GM06990 (cell line): ENCODE measurements at regions not wholly inside any gene's neighbourhood (a gene's known extent, or its start where the extent isn't known, plus 50 kb on each side); places are given as distances from the start of the nearest gene placed in this dataset.

Experiments used
- DNase-seq: peaks from one replicate; pipeline ENCODE4 v3.0.0-alpha.2; 2011; ENCODE audit not compliant: insufficient read length; ENCODE audit errors: extremely low read depth
- H3K27me3 ChIP-seq: replicated peaks from 2 replicates; pipeline ENCODE4 v1.6.0; 2011; ENCODE audit warnings: low read length; ENCODE audit not compliant: control insufficient read depth, insufficient read depth
- H3K36me3 ChIP-seq: 2 replicates; pipeline ENCODE4 v1.5.1; 2011; ENCODE audit warnings: low read length; ENCODE audit not compliant: control insufficient read depth, insufficient read depth
- H3K4me3 ChIP-seq: replicated peaks from 2 replicates; pipeline ENCODE4 v1.5.1; 2011; ENCODE audit warnings: low read depth, mild to moderate bottlenecking, control low read depth, low read length
- TF ChIP-seq, protein P1 (sequence below): IDR thresholded peaks from 2 replicates; pipeline ENCODE4 v1.5.1; 2011; ENCODE audit warnings: low read length, control low read depth, mild to moderate bottlenecking, inconsistent platforms; ENCODE audit not compliant: insufficient read depth, poor library complexity, severe bottlenecking

DNA sequence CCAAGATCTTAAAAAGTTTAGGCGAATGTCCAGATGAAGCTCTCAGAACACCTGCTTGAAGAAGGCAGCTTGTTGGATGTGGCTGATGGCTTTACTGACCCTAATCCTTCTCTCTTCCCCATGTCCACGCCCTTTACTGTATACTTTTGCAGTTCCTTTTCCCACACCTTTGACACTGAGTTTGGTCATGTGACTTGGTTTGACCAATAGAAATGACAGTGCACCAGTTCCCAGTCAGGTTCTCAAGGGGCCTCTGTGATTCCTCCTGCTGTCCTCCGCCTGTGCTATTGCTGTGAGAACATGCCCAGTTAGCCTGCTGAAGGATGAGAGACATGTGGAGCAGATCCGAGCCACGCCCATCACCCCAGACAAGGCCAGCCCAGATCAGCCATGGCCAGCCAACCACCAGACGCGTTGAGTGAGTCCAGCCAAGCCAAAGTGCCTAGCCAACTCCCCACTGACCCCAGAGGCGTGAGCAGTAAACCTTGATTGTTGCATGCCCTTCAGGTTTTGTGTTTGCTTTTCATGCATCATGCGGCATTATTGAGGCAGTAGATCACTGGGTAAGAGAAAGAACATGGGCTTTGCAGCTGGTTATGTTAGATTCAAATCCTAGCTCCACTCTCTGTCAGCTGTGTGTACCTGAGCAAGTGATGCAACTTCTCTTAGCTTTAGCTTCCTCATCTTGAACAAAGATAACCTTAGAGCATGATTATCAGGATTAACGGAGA is 258.0 kb upstream of the SIX2 start:
- TF ChIP-seq, protein P1, sequence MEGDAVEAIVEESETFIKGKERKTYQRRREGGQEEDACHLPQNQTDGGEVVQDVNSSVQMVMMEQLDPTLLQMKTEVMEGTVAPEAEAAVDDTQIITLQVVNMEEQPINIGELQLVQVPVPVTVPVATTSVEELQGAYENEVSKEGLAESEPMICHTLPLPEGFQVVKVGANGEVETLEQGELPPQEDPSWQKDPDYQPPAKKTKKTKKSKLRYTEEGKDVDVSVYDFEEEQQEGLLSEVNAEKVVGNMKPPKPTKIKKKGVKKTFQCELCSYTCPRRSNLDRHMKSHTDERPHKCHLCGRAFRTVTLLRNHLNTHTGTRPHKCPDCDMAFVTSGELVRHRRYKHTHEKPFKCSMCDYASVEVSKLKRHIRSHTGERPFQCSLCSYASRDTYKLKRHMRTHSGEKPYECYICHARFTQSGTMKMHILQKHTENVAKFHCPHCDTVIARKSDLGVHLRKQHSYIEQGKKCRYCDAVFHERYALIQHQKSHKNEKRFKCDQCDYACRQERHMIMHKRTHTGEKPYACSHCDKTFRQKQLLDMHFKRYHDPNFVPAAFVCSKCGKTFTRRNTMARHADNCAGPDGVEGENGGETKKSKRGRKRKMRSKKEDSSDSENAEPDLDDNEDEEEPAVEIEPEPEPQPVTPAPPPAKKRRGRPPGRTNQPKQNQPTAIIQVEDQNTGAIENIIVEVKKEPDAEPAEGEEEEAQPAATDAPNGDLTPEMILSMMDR, result no peak
- no peak overlapping the region for H3K4me3 ChIP-seq
- H3K27me3 ChIP-seq, result peaks cover 3% of the 10 kb centered on the region
- H3K36me3 ChIP-seq, result no peaks in the 10 kb centered on the region
- no peak for DNase-seq

DNA sequence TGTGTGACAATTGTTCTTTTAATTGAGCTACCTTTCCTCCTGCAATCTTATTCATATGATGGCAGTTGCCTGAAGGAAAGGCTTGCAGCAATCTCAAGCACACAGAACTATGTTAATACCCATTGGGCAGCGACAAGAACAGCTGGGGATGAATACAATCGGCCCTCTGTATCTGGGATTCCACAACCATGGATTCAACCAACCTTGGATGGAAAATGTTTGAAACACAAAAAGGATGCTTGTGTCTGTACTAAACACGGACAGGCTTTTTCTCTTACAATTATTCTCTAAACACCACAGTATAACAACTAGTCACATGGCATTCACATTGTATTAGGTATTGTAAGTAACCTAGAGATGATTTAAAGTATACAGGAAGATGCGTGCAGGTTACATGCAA is 256.1 kb upstream of the SIX2 start:
- TF ChIP-seq, protein P1, result no peak

DNA sequence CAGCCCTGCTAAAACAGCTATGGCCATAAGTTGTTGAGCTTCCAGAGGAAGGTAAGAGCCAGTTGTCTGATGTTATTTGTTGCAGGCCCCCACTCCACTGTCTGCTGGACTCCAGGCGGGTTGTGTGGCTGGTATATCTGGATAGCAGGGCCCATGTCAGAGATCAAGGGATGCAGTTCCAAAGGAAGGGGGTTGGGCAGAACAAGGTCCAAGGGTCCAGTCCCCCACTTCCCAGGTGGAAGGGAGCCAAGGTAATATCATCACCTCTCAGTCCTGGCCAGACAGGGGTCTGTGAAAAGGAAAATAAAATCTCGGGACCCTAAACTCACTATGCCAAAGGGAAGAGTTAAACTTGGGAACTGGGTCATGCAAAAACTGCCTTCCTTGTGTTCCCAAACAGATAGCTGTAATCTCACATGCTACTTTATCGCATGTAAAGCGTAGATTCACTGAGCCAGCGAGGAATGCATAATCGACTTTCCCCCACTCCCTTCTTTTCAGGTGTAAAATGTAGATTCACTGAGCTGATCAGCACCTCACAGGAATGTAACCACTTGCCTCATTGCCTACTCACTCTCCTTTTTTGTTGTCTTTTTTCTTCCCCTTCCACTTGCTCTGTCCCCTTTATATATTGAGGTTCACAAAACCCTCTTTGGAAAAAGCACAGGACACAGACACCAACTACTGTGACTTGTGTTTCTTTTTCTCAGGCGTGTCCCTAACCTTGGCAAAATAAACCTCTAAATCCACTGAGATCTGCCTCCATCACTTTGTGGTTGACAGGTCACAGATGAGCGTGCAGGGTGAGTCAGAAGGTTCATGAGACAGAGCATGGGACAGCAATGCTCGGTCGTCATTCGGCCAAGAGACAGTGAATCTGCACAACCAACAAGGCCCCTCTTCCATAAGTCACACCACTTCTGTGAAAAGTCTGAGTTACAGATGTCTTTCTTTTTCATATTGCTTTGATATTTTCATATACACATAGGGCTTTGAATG is 255.3 kb upstream of the SIX2 start:
- no peak for DNase-seq
- Histone ChIP-seq H3K4me3 (no peak overlapping the region), H3K36me3 (no peaks in the 10 kb centered on the region), H3K27me3 (peaks cover 3% of the 10 kb centered on the region)
- TF ChIP-seq, protein P1, result no peak

More for the DNA sequence above, 256.1 kb upstream of the SIX2 start:
- H3K36me3 ChIP-seq, result no peaks in the 10 kb centered on the region
- H3K27me3 ChIP-seq, result peaks cover 3% of the 10 kb centered on the region
- no peak for DNase-seq
- H3K4me3 ChIP-seq, result no peak overlapping the region

DNA sequence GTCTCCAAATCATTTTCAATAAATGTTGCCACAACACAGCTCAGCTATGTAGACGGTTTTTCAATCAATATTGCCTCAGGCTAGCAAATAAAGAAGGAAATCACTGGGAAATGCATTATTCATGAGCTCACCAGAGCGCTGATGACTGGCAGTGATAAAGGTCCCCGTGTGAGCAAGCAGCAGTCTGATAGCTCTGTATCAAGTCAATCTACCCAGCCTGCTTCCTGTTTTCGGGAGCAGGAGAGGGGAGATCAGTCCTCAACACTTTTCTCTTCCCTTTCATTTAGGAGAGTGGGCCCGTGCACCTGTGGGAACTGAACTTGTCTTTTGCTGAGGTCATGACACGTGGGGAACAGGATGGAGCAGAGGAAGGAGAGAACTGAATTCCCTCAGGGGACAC is 253.9 kb upstream of the SIX2 start:
- Histone ChIP-seq H3K4me3 (no peak overlapping the region), H3K36me3 (no peaks in the 10 kb centered on the region), H3K27me3 (peaks cover 3% of the 10 kb centered on the region)
- TF ChIP-seq, protein P1, result no peak
- DNase-seq, result no peak

DNA sequence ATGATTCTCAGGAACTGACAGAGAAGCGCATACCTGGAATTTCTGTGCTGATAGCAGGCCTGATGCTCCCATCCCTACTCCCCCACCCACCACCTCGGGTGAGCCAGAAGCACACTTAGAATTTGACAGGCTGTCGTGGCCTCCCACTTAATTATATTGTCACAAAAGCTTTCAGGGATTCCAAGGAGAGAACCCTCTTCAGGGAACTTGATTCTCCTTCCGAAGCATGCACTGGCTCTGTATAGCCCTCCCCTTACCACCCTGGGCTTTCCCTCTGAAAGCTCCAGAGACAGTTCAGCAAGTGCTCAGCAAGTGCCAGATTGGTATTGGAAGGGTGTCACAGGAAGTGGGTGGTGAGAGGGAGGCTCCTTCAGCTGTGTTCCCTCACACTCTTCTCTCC is 252.5 kb upstream of the SIX2 start:
- Histone ChIP-seq H3K4me3 (no peak overlapping the region), H3K27me3 (peaks cover 3% of the 10 kb centered on the region), H3K36me3 (no peaks in the 10 kb centered on the region)
- no peak for DNase-seq
- TF ChIP-seq, protein P1, result no peak
